Activated T-helper 1 cell treated with anti-CD3 and anti-CD28 coated beads, Interleukin-12 subunit alpha, Interleukin-12 subunit beta, Interleukin-2, Interleukin-4 antibody, amounts not matched to agents 30 ng/mL and 10 ng/mL and 1 ng/mL, durations not matched to agents 14 hours and 24 hours and 36 hours (primary cell): ENCODE measurements at regions not wholly inside any gene's neighbourhood (a gene's known extent, or its start where the extent isn't known, plus 50 kb on each side); places are given as distances from the start of the nearest gene placed in this dataset.

ENCODE experiments used
- DNase-seq: peaks from one replicate; pipeline ENCODE4 v3.0.0; 2021; ENCODE audit warnings: low spot score
- H3K27ac Mint-ChIP-seq: one replicate; pipeline ENCODE4 v1.8.0; 2021; ENCODE audit warnings: mild to moderate bottlenecking, mixed read lengths
- H3K27me3 Mint-ChIP-seq: one replicate; pipeline ENCODE4 v1.8.0; 2022; ENCODE audit warnings: mild to moderate bottlenecking, moderate library complexity, mixed read lengths; ENCODE audit not compliant: insufficient read depth
- H3K36me3 Mint-ChIP-seq: one replicate; pipeline ENCODE4 v1.8.0; 2021; ENCODE audit warnings: low read depth, mixed read lengths
- H3K4me1 Mint-ChIP-seq: one replicate; pipeline ENCODE4 v1.8.0; 2021; ENCODE audit warnings: low read depth, mixed read lengths
- H3K4me3 Mint-ChIP-seq: one replicate; pipeline ENCODE4 v1.8.0; 2021; ENCODE audit warnings: mild to moderate bottlenecking, moderate library complexity, mixed read lengths
- H3K9me3 Mint-ChIP-seq: one replicate; pipeline ENCODE4 v1.8.0; 2021; ENCODE audit warnings: mixed read lengths
- intact Hi-C: fragments of 100-400 bp; cut with micrococcal nuclease; formaldehyde crosslinking; loops from one replicate; pipeline ENCODE4 v1.15.1; 2024

DNA sequence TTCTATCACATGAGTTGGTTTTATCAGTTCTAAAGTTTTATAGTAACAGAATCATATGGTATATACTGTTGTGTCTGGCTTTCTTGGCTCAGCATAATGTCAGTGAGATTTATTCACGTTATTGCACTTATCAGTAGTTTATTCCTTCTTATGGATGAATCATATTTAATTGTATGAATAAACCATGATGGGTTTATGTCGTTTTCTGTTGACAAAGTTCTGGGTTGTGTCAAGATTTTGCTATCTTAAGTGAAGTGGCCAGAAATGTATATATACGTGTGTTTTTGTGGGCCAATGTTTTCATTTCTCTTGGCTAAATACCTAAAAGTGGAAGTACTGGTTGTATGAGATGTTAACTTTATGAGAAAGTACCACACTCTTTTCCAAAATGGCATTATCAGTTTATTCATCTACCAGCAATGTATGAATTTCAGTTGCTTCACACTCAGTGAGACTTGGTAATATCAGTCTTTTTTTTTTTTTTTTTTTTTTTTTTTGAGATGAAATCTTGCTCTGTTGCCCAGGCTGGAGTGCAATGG lies 112.4 kb upstream of the DCBLD2 start:
- no peaks in the 10 kb centered on the region for H3K36me3 Mint-ChIP-seq
- H3K27ac Mint-ChIP-seq, result no peak overlapping the region
- no peaks in the 10 kb centered on the region for H3K9me3 Mint-ChIP-seq
- peaks cover 4% of the 10 kb centered on the region for H3K27me3 Mint-ChIP-seq
- DNase-seq, result no peak
- H3K4me1 Mint-ChIP-seq, result no peaks in the 10 kb centered on the region
- no peak overlapping the region for H3K4me3 Mint-ChIP-seq
- intact Hi-C loops, result no loop called here

GRCh38 chr3:99013077-99013476 lies 111.6 kb upstream of the DCBLD2 start:
- Mint-ChIP-seq H3K9me3 (no peaks in the 10 kb centered on the region), H3K36me3 (no peaks in the 10 kb centered on the region), H3K27me3 (peaks cover 4% of the 10 kb centered on the region), H3K4me3 (no peak overlapping the region), H3K27ac (no peak overlapping the region), H3K4me1 (no peaks in the 10 kb centered on the region)
- intact Hi-C loops, result no loop called here
- DNase-seq, result no peak

GRCh38 chr3:99012051-99012450 lies 110.6 kb upstream of the DCBLD2 start:
- no peak for DNase-seq
- intact Hi-C loops, result no loop called here
- Mint-ChIP-seq H3K4me1 (no peaks in the 10 kb centered on the region), H3K27me3 (no peaks in the 10 kb centered on the region), H3K9me3 (no peaks in the 10 kb centered on the region), H3K36me3 (no peaks in the 10 kb centered on the region), H3K4me3 (no peak overlapping the region), H3K27ac (no peak overlapping the region)

GRCh38 chr3:99009851-99010250 lies 108.4 kb upstream of the DCBLD2 start:
- H3K27ac Mint-ChIP-seq, result no peak overlapping the region
- no peaks in the 10 kb centered on the region for H3K36me3 Mint-ChIP-seq
- no peak overlapping the region for H3K4me3 Mint-ChIP-seq
- intact Hi-C loops, result no loop called here
- no peaks in the 10 kb centered on the region for H3K27me3 Mint-ChIP-seq
- DNase-seq, result no peak
- H3K9me3 Mint-ChIP-seq, result no peaks in the 10 kb centered on the region
- no peaks in the 10 kb centered on the region for H3K4me1 Mint-ChIP-seq

DNA sequence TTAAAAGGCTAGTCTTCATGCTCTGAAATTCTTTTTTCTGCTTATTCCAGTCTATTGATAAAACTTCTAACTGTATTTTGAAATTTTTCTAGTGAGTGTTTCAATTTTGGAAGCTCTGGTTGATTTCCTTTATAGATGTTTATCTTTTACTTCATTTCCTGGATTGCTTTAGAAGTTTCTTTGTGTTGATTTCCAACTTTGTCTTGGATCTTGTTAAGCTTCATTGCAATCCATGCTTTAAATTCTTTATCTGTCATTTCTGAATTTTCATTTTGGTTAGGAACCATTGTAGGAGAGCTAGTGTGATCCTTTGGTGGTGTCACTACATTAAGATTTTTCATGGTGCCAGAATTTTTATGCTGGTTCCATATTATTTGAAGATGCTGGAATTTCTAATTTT lies 105.2 kb upstream of the DCBLD2 start:
- Mint-ChIP-seq H3K9me3 (no peaks in the 10 kb centered on the region), H3K4me3 (no peak overlapping the region), H3K36me3 (no peaks in the 10 kb centered on the region), H3K4me1 (no peaks in the 10 kb centered on the region), H3K27me3 (no peaks in the 10 kb centered on the region), H3K27ac (no peak overlapping the region)
- DNase-seq, result no peak
- intact Hi-C loops, result no loop called here

- intact Hi-C loops, result no loop called here
- Mint-ChIP-seq H3K9me3 (no peaks in the 10 kb centered on the region), H3K27me3 (no peaks in the 10 kb centered on the region), H3K4me3 (no peak overlapping the region), H3K27ac (no peak overlapping the region), H3K4me1 (no peaks in the 10 kb centered on the region), H3K36me3 (no peaks in the 10 kb centered on the region)
- DNase-seq, result no peak
These were observed 98.2 kb upstream of the DCBLD2 start for GRCh38 chr3:98999675-99000074.

- H3K36me3 Mint-ChIP-seq, result no peaks in the 10 kb centered on the region
- DNase-seq, result no peak
- no peaks in the 10 kb centered on the region for H3K9me3 Mint-ChIP-seq
- intact Hi-C loops, result loop anchor here (5.0 kb wide), 1 partner anchor 177 kb away; no protein-coding TSS in a partner anchor
- H3K27me3 Mint-ChIP-seq, result no peaks in the 10 kb centered on the region
- no peak overlapping the region for H3K27ac Mint-ChIP-seq
- no peaks in the 10 kb centered on the region for H3K4me1 Mint-ChIP-seq
- H3K4me3 Mint-ChIP-seq, result no peak overlapping the region
These were observed 92.8 kb upstream of the DCBLD2 start for GRCh38 chr3:98994128-98994762.

DNA sequence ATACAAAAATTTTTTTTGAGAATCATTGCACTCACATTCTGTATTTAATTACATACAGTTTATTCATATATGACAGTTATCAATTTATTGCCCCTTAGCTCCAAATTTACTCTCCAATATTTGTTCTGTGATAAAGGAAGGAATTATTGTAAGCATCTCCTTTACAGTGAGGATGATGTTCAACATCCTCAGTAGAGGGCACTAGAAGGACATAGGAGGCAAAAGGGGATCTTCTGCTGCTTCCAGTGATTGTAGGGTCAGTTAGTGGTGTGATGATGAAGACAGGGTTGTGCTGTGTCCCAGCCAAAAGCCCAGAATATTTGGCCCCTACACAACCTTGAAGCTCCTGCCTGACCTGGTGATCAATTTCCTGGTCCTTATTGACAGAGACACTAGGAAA lies 89.9 kb upstream of the DCBLD2 start:
- H3K4me3 Mint-ChIP-seq, result no peak overlapping the region
- intact Hi-C loops, result loop anchor here (5.0 kb wide), 1 partner anchor 174 kb away; no protein-coding TSS in a partner anchor
- H3K27me3 Mint-ChIP-seq, result peaks cover 3% of the 10 kb centered on the region
- H3K9me3 Mint-ChIP-seq, result no peaks in the 10 kb centered on the region
- no peak overlapping the region for H3K27ac Mint-ChIP-seq
- no peak for DNase-seq
- no peaks in the 10 kb centered on the region for H3K4me1 Mint-ChIP-seq
- H3K36me3 Mint-ChIP-seq, result no peaks in the 10 kb centered on the region

- Mint-ChIP-seq H3K4me3 (no peak overlapping the region), H3K27me3 (peaks cover 3% of the 10 kb centered on the region), H3K27ac (no peak overlapping the region), H3K9me3 (no peaks in the 10 kb centered on the region), H3K36me3 (no peaks in the 10 kb centered on the region), H3K4me1 (no peaks in the 10 kb centered on the region)
- DNase-seq, result no peak
- intact Hi-C loops, result loop anchor here (5.0 kb wide), 1 partner anchor 173 kb away; no protein-coding TSS in a partner anchor
These were observed 89.2 kb upstream of the DCBLD2 start for GRCh38 chr3:98990657-98991056.

GRCh38 chr3:98986073-98986472 lies 84.6 kb upstream of the DCBLD2 start:
- Mint-ChIP-seq H3K27ac (no peak overlapping the region), H3K27me3 (peaks cover 5% of the 10 kb centered on the region), H3K36me3 (no peaks in the 10 kb centered on the region), H3K4me1 (no peaks in the 10 kb centered on the region), H3K9me3 (no peaks in the 10 kb centered on the region), H3K4me3 (no peak overlapping the region)
- DNase-seq, result no peak
- intact Hi-C loops, result no loop called here

DNA sequence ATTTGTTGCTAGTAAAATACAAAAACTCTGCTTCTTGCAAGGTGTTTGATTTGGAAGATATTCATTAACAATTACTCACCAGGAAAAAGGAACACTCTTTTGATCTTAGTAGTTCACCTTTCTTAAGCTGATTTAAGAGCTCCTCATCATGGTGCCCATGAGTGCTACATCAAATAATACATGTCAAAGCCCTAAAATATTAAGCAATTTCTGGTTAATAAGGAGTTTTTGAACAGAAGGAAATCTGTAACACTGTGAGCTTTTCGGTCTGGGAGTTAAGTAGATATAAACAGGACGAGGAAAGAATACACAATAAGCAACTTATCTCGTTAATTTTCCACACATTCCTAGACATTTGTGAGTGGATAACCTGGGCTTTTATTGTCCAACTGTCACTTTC lies 83.9 kb upstream of the DCBLD2 start:
- Mint-ChIP-seq H3K36me3 (no peaks in the 10 kb centered on the region), H3K4me1 (no peaks in the 10 kb centered on the region), H3K27me3 (peaks cover 5% of the 10 kb centered on the region), H3K27ac (no peak overlapping the region), H3K4me3 (no peak overlapping the region), H3K9me3 (no peaks in the 10 kb centered on the region)
- intact Hi-C loops, result no loop called here
- no peak for DNase-seq

DNA sequence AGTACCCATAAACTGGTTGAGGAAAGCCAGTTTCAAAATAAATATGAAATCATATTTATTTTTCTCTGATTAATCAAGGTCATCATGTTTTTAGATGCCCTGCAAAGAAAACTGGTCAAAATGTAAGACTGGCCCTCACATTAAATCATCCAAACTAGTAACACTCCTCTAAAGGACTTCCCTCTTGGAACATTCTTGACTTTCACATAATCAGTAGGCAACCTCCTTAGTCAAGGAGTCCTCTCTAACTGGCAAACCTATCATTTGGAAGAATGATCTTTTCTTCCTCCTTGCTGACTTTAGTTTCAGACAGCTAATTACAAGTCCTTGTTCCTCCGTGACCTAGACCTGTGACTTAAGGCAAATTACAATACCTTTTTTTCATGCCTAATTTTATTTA lies 82.5 kb upstream of the DCBLD2 start:
- no peak overlapping the region for H3K4me3 Mint-ChIP-seq
- no peaks in the 10 kb centered on the region for H3K4me1 Mint-ChIP-seq
- intact Hi-C loops, result no loop called here
- no peak for DNase-seq
- no peak overlapping the region for H3K27ac Mint-ChIP-seq
- H3K9me3 Mint-ChIP-seq, result no peaks in the 10 kb centered on the region
- no peaks in the 10 kb centered on the region for H3K36me3 Mint-ChIP-seq
- peaks cover 7% of the 10 kb centered on the region for H3K27me3 Mint-ChIP-seq

- Mint-ChIP-seq H3K27ac (no peak overlapping the region), H3K4me1 (no peaks in the 10 kb centered on the region), H3K4me3 (no peak overlapping the region), H3K9me3 (no peaks in the 10 kb centered on the region), H3K27me3 (peaks cover 7% of the 10 kb centered on the region), H3K36me3 (no peaks in the 10 kb centered on the region)
- intact Hi-C loops, result no loop called here
- DNase-seq, result no peak
These were observed 80.9 kb upstream of the DCBLD2 start for GRCh38 chr3:98982351-98982750.
